Nephron (organoid): ENCODE measurements at regions not wholly inside any gene's neighbourhood (a gene's known extent, or its start where the extent isn't known, plus 50 kb on each side); places are given as distances from the start of the nearest gene placed in this dataset.

Experiments used
- H3K27ac Mint-ChIP-seq, 3 experiments: 2 replicates each; pipeline ENCODE4 v1.8.0; 2020; ENCODE audit warnings: mixed read lengths in 3 of 3, mild to moderate bottlenecking in 2 of 3, moderate library complexity in 1 of 3
- H3K27me3 Mint-ChIP-seq: 2 replicates; pipeline ENCODE4 v1.8.0; 2021; ENCODE audit warnings: low read depth, mild to moderate bottlenecking, moderate library complexity, mixed read lengths
- H3K36me3 Mint-ChIP-seq: 2 replicates; pipeline ENCODE4 v1.8.0; 2020; ENCODE audit warnings: low read depth, mixed read lengths
- H3K4me1 Mint-ChIP-seq: 2 replicates; pipeline ENCODE4 v1.8.0; 2020; ENCODE audit warnings: mixed read lengths
- H3K4me3 Mint-ChIP-seq, 3 experiments: 2 replicates each; pipeline ENCODE4 v1.8.0; 2020; ENCODE audit warnings: mild to moderate bottlenecking in 3 of 3, mixed read lengths in 3 of 3, moderate library complexity in 2 of 3
- H3K9me3 Mint-ChIP-seq: 2 replicates; pipeline ENCODE4 v1.8.0; 2020; ENCODE audit warnings: mixed read lengths
- CTCF ChIP-seq, 3 experiments: fragments of 200-600 bp; sonication (generic); IDR thresholded peaks; one replicate each; pipeline ENCODE4 v1.5.0; 2021; ENCODE audit warnings: antibody characterized with exemption in 3 of 3; ENCODE audit not compliant: unreplicated experiment in 3 of 3

- peaks cover 17% of the 10 kb centered on the region for H3K4me1 Mint-ChIP-seq
- no peak for TF ChIP-seq CTCF (IDR thresholded peaks at IDR 0.05; ENCODE audit: unreplicated experiment in 3 of 3)
- no peak overlapping the region for H3K4me3 Mint-ChIP-seq
- H3K36me3 Mint-ChIP-seq, result no peaks in the 10 kb centered on the region
- H3K9me3 Mint-ChIP-seq, result no peaks in the 10 kb centered on the region
- peaks cover 3% of the 10 kb centered on the region for H3K27me3 Mint-ChIP-seq
- no peak overlapping the region for H3K27ac Mint-ChIP-seq
Measured at GRCh38 chr2:16401761-16402300, 263.8 kb downstream of the CYRIA start.

GRCh38 chr2:16400127-16400623 lies 265.5 kb downstream of the CYRIA start:
- Mint-ChIP-seq H3K27ac (no peak overlapping the region), H3K4me3 (no peak overlapping the region), H3K36me3 (no peaks in the 10 kb centered on the region), H3K4me1 (peaks cover 11% of the 10 kb centered on the region), H3K9me3 (no peaks in the 10 kb centered on the region), H3K27me3 (peaks cover 3% of the 10 kb centered on the region)
- no peak for TF ChIP-seq CTCF (IDR thresholded peaks at IDR 0.05; ENCODE audit: unreplicated experiment in 3 of 3)

GRCh38 chr2:16398486-16399043 lies 267.1 kb downstream of the CYRIA start:
- H3K4me3 Mint-ChIP-seq, result no peak overlapping the region

GRCh38 chr2:16397681-16398475 lies 267.8 kb downstream of the CYRIA start:
- no peaks in the 10 kb centered on the region for H3K9me3 Mint-ChIP-seq
- no peaks in the 10 kb centered on the region for H3K4me1 Mint-ChIP-seq
- peak overlapping the region in 1 of 3 experiments; percentile 4 for H3K27ac Mint-ChIP-seq
- TF ChIP-seq CTCF (IDR thresholded peaks at IDR 0.05; ENCODE audit: unreplicated experiment in 3 of 3), result no peak
- no peaks in the 10 kb centered on the region for H3K27me3 Mint-ChIP-seq
- no peak overlapping the region for H3K4me3 Mint-ChIP-seq
- H3K36me3 Mint-ChIP-seq, result no peaks in the 10 kb centered on the region

More at GRCh38 chr2:16398486-16399043, 267.1 kb downstream of the CYRIA start:
- Mint-ChIP-seq H3K36me3 (no peaks in the 10 kb centered on the region), H3K4me1 (no peaks in the 10 kb centered on the region), H3K9me3 (no peaks in the 10 kb centered on the region), H3K27ac (peak overlapping the region in 2 of 3 experiments; percentile 41 to 45), H3K27me3 (no peaks in the 10 kb centered on the region)
- TF ChIP-seq CTCF (IDR thresholded peaks at IDR 0.05; ENCODE audit: unreplicated experiment in 3 of 3), result no peak

GRCh38 chr2:16396986-16397385 lies 268.6 kb downstream of the CYRIA start:
- Mint-ChIP-seq H3K27me3 (peaks cover 3% of the 10 kb centered on the region), H3K4me3 (no peak overlapping the region), H3K4me1 (no peaks in the 10 kb centered on the region), H3K36me3 (no peaks in the 10 kb centered on the region), H3K27ac (no peak overlapping the region), H3K9me3 (no peaks in the 10 kb centered on the region)
- no peak for TF ChIP-seq CTCF (IDR thresholded peaks at IDR 0.05; ENCODE audit: unreplicated experiment in 3 of 3)
